Psoas muscle (tissue), 7 donors: ENCODE measurements at regions not wholly inside any gene's neighbourhood (a gene's known extent, or its start where the extent isn't known, plus 50 kb on each side); places are given as distances from the start of the nearest gene placed in this dataset.

Source experiments
- ATAC-seq, 4 donors: fragments of 200-7000 bp; cut with Tn5 transposase; one replicate each; pipeline ENCODE4 v1.9.1; 2020; ENCODE audit warnings: moderate library complexity in 3 of 4, mild to moderate bottlenecking in 2 of 4
- DNase-seq, 2 donors: peaks; one replicate each; pipeline ENCODE4 v3.0.0-alpha.2; 2020
- H3K27ac ChIP-seq: fragments of 200-600 bp; one replicate; pipeline ENCODE4 v1.8.0; 2022
- H3K27me3 ChIP-seq, 3 donors: fragments of 200-600 bp in 1 of 3; one replicate each; pipeline versions ENCODE4 v1.6.1 to v1.8.0; 2013 to 2022; ENCODE audit warnings: low read length in 2 of 3, mild to moderate bottlenecking in 2 of 3, moderate library complexity in 1 of 3; ENCODE audit not compliant: insufficient read depth in 3 of 3
- H3K36me3 ChIP-seq, 2 donors: fragments of 200-600 bp in 1 of 2; one replicate each; pipeline versions ENCODE4 v1.6.1 to v1.8.0; 2013 to 2022; ENCODE audit warnings: low read depth in 1 of 2, mild to moderate bottlenecking in 1 of 2, moderate library complexity in 1 of 2; ENCODE audit not compliant: insufficient read depth in 1 of 2
- H3K4me1 ChIP-seq: fragments of 200-600 bp; one replicate; pipeline ENCODE4 v1.8.0; 2022
- H3K4me3 ChIP-seq: fragments of 200-600 bp; one replicate; pipeline ENCODE4 v1.8.0; 2022; ENCODE audit warnings: mild to moderate bottlenecking
- H3K9me3 ChIP-seq: fragments of 200-600 bp; one replicate; pipeline ENCODE4 v1.8.0; 2022
- WGBS, 3 donors: extraction: QIAGEN DNeasy Blood & Tissue Kit; methylation state at CpG; one replicate each; pipeline versions ENCODE4 v1.1.6 to v1.1.7; 2013; 5-methylcytosine and 5-hydroxymethylcytosine counted together
- intact Hi-C, 2 donors: fragments of 100-400 bp; cut with DNase I; formaldehyde crosslinking; loops; one replicate each; pipeline versions ENCODE4 v1.11.0 to v1.14.2; 2022
- TF ChIP-seq, protein P1 (sequence below): fragments of 200-600 bp; IDR thresholded peaks from one replicate; pipeline ENCODE4 v1.8.0; 2022; ENCODE audit warnings: antibody characterized with exemption
- donor health status: healthy with polysubstance abuse.
- donor health status: DM: no; HTN: no; CAD: no; lungs with moderate emphysema.
- donor health status: Bipolar disorder and iron deficiency.
- donor health status: healthy.
- donor health status: DM: yes; HTN: yes; CAD: no.
- donor health status: DM: no; HTN: no; CAD: no.
- donor health status: DM: yes; HTN: yes; CAD: no.

DNA sequence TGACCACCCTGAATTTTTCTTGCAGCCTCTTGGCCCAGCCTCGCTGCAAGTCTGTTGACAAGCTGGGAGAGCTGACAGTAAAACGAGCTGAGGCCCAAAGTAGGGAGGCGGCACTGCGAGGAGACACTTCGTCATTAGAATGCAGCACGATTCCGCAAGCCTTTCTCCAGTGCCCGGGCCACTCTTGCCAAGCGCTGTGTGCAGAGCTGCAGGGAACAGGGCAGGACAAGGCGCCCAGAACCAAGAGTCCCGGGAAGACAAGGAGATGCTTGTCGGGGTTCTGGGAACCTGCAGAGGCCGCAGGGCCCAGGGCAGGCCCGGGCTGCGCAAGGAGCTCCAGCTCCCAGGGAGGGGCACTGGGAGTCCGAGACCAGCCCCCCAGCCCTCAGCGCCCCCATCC lies 187.1 kb downstream of the BCOR start:
- WGBS, 3 donors: 84 to 95% (median 88%) methylated on average over 15 to 17 of the region's 17 CpGs
- TF ChIP-seq, protein P1, sequence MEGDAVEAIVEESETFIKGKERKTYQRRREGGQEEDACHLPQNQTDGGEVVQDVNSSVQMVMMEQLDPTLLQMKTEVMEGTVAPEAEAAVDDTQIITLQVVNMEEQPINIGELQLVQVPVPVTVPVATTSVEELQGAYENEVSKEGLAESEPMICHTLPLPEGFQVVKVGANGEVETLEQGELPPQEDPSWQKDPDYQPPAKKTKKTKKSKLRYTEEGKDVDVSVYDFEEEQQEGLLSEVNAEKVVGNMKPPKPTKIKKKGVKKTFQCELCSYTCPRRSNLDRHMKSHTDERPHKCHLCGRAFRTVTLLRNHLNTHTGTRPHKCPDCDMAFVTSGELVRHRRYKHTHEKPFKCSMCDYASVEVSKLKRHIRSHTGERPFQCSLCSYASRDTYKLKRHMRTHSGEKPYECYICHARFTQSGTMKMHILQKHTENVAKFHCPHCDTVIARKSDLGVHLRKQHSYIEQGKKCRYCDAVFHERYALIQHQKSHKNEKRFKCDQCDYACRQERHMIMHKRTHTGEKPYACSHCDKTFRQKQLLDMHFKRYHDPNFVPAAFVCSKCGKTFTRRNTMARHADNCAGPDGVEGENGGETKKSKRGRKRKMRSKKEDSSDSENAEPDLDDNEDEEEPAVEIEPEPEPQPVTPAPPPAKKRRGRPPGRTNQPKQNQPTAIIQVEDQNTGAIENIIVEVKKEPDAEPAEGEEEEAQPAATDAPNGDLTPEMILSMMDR: no peak
- Histone ChIP-seq H3K4me3 (no peak overlapping the region), H3K9me3 (no peaks in the 10 kb centered on the region), H3K36me3 (no peaks in the 10 kb centered on the region), H3K27ac (no peak overlapping the region), H3K4me1 (no peaks in the 10 kb centered on the region), H3K27me3 (peaks cover 0 to 26% (median 0%) of the 10 kb centered on the region in 3 donors)
- ATAC-seq (no peak), DNase-seq (no peak)
- intact Hi-C loops: no loop called here

DNA sequence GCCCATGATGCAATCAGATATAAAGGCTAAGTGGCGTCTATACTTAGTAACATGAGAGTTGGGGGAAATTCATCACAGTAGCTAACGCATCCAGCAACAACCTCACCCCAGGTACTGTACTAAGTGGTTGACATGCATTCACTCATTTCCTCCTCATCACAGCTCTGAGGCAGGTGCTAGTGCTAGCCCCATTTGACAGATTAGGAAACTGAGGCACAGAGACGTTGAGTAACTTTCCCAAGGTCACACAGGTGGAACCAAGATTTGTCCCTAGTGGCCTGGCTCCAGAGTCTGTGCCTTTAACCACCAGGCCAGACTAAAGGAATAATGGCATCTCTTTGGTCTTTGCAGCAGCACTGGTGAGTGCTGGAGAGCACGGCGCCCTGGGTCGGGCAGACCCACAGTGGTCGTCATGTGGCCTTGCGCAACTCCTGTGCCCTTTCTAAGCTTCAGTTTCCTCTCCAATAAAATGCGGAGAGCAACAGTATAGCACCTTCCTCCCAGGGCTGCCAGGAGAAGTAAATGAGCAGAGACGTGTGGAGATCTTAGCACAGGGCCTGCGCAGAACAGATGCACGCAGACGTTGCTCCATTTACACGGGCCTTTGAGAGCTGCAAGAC lies 186.4 kb downstream of the BCOR start:
- intact Hi-C loops: no loop called here
- no peak overlapping the region for H3K27ac ChIP-seq
- no peaks in the 10 kb centered on the region for H3K4me1 ChIP-seq
- H3K9me3 ChIP-seq: no peaks in the 10 kb centered on the region
- TF ChIP-seq, protein P1: no peak
- ATAC-seq (no peak), DNase-seq (no peak)
- H3K27me3 ChIP-seq: peaks cover 0 to 26% (median 0%) of the 10 kb centered on the region in 3 donors
- 78 to 88% (median 80%) methylated on average over 14 of the region's 14 CpGs for WGBS, 3 donors
- no peaks in the 10 kb centered on the region for H3K36me3 ChIP-seq
- H3K4me3 ChIP-seq: no peak overlapping the region

DNA sequence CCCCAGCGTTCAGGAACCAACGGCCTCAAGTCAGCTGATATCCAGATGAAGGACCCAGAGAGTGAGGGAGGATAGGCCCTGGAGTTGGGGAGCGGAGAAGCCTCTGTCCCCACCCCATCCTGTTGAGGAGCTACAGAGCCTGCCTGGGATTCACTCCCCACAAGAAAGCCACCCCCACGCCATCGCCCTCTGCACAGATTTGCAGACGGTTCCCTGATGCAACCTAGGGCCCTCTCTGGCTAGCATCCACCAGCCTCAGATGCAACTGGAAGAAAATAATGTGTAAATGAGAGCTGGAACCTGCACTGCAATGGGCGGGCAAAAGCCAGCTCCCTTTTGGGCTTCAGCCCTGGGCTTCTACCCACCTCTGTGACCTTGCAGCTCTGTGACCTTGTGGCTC lies 185.6 kb downstream of the BCOR start:
- Histone ChIP-seq H3K27me3 (peaks cover 0 to 26% (median 0%) of the 10 kb centered on the region in 3 donors), H3K4me3 (no peak overlapping the region), H3K9me3 (no peaks in the 10 kb centered on the region), H3K27ac (no peak overlapping the region), H3K4me1 (no peaks in the 10 kb centered on the region), H3K36me3 (no peaks in the 10 kb centered on the region)
- ATAC-seq (no peak), DNase-seq (no peak)
- WGBS, 3 donors: 82 to 86% (median 86%) methylated on average over 7 of the region's 7 CpGs
- intact Hi-C loops: no loop called here
- TF ChIP-seq, protein P1: no peak

DNA sequence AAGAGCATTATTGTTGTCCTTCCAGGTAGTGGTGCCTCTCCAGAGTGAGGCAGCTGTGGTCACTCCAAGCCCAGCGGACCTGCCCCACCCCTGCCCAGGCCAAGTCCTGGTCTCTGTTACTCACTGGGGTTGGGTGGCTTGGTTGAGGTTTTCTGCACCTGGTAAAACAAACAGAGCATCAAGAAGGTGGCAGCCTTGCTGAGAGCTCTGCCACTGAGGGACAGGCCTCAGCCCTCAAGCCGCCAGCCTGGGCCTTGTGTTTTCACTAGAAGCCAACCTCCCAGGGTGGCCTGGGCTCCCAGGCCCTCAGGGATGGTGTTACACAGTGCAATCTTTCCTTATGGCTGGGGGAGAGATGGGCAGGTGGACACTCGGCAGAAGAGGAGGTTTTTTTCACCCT lies 182.7 kb downstream of the BCOR start:
- intact Hi-C loops: no loop called here
- ATAC-seq (no peak), DNase-seq (no peak)
- Histone ChIP-seq H3K9me3 (no peaks in the 10 kb centered on the region), H3K4me1 (no peaks in the 10 kb centered on the region), H3K36me3 (no peaks in the 10 kb centered on the region), H3K27me3 (peaks cover 0 to 29% (median 0%) of the 10 kb centered on the region in 3 donors), H3K27ac (no peak overlapping the region), H3K4me3 (no peak overlapping the region)
- 75 to 88% (median 81%) methylated on average over 2 to 3 of the region's 3 CpGs for WGBS, 3 donors
- TF ChIP-seq, protein P1: no peak

DNA sequence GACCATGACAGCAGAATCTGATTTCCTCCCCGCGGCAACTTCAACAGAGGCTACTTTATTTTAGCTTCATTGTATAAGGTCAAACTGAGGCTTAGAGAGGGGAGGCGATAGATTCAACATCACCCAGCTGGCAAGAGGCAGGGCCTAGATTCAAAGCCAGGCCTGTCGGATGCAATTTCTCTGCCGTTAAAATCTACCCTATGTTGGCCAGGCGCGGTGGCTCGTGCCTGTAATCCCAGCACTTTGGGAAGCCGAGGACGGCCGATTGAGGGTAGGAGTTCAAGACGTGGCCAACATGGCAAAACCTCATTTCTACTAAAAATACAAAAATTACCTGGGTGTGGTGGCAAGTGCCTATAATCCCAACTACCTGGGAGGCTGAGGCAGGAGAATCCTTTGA lies 182.2 kb downstream of the BCOR start:
- intact Hi-C loops: no loop called here
- no peaks in the 10 kb centered on the region for H3K9me3 ChIP-seq
- H3K36me3 ChIP-seq: no peaks in the 10 kb centered on the region
- no peak overlapping the region for H3K27ac ChIP-seq
- no peak overlapping the region for H3K4me3 ChIP-seq
- DNase-seq: no peak
- TF ChIP-seq, protein P1: no peak
- no peak for ATAC-seq
- 88 to 91% (median 91%) methylated on average over 11 to 12 of the region's 12 CpGs for WGBS, 3 donors
- no peaks in the 10 kb centered on the region for H3K4me1 ChIP-seq
- H3K27me3 ChIP-seq: peaks cover 0 to 25% (median 0%) of the 10 kb centered on the region in 3 donors
